OCI-LY7 (cell line): ENCODE measurements at regions not wholly inside any gene's neighbourhood (a gene's known extent, or its start where the extent isn't known, plus 50 kb on each side); places are given as distances from the start of the nearest gene placed in this dataset.

Source experiments
- EZH2phosphoT487 ChIP-seq: fragments of 200-600 bp; sonication (generic); IDR thresholded peaks from 2 replicates; pipeline ENCODE4 v1.6.1; 2018; ENCODE audit warnings: low read depth, borderline replicate concordance, mild to moderate bottlenecking, mixed run types, antibody characterized with exemption, low read length, moderate library complexity, mixed read lengths
- TF ChIP-seq, protein P1 (sequence below): fragments of 200-600 bp; sonication (generic); conservative IDR thresholded peaks from 2 replicates; pipeline ENCODE4 v1.5.1; 2014; ENCODE audit warnings: mild to moderate bottlenecking, antibody characterized with exemption, low read length, moderate library complexity, mixed read lengths

DNA sequence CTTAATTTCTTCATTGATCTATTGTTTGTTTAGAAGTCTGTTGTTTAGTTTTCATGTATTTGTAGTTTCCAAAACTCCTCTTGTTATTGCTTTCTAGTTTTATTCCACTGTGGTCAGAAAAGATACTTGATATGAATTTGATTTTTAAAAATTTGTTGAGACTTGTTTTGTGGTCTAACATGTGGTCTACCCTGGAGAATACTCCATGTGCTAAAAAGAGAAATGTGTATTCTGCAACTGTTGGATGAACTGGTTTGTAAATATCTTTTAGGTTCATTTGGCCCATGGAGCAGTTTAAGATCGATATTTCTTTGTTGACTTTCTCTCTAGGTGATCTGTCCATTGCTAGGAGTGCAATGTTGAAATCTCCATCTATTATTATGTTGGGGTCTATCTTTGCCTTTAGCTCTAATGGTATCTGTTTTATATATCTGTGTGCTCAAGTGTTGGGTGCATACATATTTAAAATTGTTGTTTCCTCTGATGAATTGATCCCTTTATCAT lies 150.6 kb upstream of the ATP10B start:
- TF ChIP-seq, protein P1, sequence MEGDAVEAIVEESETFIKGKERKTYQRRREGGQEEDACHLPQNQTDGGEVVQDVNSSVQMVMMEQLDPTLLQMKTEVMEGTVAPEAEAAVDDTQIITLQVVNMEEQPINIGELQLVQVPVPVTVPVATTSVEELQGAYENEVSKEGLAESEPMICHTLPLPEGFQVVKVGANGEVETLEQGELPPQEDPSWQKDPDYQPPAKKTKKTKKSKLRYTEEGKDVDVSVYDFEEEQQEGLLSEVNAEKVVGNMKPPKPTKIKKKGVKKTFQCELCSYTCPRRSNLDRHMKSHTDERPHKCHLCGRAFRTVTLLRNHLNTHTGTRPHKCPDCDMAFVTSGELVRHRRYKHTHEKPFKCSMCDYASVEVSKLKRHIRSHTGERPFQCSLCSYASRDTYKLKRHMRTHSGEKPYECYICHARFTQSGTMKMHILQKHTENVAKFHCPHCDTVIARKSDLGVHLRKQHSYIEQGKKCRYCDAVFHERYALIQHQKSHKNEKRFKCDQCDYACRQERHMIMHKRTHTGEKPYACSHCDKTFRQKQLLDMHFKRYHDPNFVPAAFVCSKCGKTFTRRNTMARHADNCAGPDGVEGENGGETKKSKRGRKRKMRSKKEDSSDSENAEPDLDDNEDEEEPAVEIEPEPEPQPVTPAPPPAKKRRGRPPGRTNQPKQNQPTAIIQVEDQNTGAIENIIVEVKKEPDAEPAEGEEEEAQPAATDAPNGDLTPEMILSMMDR = no peak
- no peak for TF ChIP-seq EZH2phosphoT487
